GM21786 (cell line): ENCODE measurements at regions not wholly inside any gene's neighbourhood (a gene's known extent, or its start where the extent isn't known, plus 50 kb on each side); places are given as distances from the start of the nearest gene placed in this dataset.

Source experiments
- ATAC-seq: cut with Tn5 transposase; IDR thresholded peaks from one replicate; pipeline ENCODE4 v1.9.1; 2021; ENCODE audit not compliant: unreplicated experiment

DNA sequence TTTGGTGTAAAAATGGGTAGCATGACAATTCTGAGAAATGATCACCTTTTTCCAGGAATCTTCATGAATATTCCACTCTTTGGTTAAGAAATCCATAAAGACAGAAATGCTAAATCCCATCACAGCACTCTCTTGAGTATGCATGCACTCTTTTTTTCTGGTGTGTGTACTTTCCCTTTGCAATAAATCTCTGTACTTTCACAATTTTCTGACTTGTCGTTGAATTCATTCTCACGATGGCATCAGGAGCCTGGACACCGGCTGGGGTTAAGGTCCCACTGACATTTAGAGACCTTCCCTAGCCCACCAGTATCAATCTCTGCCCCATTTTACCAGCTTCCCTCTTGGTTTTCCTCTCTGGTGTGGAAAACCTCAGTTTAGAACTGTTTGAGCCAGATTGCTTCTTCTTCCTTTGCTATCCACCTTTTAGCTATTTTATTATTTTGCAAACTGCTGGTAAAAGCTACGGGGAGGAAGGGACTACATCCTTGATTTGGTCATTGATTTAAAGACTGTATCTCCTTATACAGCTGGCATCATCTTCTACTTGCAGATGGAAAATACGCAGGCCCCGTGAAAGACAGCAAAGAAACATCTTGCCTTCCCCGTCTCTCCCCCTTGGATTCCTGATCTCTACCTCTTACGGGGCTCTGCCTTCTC is 59.9 kb upstream of the ZFR start:
- no peak for ATAC-seq

DNA sequence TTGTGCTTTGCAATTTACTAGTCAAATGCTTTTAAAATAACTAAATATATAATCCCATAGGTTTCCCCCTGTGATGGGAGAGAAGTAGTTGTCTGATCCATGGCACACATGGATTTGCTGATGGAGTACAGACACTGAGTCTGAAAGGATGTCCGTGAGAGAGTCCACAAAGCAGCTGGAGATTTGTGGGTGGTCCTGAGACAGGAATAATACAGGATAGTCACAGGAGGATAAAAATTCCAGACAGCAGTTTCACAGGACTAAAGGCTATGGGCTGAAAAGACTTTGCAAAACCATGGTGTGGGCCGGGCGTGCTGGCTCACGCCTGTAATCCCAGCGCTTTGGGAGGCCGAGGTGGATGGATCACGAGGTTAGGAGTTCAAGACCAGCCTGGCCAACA is 58.7 kb upstream of the ZFR start:
- no peak for ATAC-seq

DNA sequence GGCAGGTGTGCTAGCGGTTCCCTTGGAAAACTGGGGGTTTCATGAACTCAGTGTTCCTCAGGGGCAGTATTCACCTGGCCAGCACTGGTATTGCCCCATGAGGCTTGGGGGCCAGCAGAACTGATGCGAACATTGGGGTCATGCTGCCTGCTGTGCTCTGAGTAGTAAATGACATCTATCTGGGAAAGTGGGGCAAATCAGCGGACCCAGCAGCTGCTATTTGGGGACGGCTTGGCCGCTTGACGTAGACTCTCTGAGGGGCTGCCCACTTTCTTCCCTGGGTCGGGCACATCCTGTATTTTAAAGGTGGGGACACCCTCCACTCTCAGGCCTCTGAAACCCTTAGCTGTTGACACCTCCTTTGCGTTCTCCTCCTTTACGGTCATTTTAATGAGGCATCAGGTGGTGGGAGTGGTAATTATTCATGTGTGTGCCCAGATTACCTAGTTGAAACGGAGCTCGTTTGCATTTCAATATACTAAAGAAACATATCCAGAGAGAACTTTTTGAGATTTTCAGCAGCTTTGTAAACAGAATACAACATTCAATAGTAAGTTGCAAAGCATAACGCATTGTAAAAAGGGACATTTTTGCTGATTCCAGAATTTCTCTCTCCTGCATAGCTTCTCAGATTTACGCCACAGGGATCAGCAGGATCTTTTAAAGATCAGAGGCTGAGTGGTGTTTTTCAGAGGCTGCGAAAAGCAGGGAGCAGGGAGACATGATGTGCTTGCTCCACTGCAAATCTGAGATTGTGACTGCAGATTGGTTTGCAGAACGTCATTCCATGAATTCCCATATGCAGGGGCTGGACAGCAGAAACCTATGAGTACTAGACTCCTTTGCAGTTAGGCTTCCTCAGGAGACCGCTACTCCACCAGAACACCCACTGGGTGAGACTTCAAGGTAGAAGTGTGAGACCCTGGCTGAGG is 56.8 kb upstream of the ZFR start:
- no peak for ATAC-seq

DNA sequence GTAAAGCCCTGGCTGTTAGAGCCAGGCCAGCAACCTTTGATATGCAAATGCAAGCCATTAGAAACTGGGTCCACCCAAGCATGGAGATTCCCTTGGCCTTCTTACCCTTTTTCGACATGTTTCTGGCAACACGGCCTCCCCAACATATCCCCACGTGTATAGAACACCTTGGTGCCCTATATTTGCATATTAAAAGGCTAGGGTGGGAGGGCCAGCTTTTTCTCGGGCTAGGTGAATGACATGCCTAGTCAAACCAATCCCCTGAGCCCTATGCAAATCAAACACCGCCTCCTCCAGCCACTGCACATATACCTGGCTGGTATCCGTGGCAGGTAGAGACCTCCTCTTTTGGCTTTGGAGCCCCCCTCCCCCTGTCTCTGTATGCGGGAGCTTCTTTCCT is 55.6 kb upstream of the ZFR start:
- no peak for ATAC-seq

DNA sequence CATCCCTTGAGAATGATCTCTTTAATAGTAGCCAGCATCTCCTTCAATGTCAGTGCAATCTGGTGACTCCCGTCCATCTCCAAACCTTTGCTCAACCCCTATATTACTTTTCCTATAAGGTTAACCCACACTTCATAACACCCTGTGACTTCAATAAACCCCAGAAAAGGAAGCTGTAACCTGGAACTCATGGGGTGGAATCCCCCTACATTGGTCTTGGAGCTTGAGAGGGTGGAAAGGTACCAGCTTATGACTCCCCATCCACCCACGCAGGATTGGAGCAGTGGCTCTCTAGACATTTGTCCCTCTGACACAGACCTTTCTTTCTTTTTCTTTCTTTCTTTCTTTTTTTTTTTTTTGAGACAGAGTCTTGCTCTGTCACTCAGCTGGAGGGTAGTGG is 54.7 kb upstream of the ZFR start:
- no peak for ATAC-seq

DNA sequence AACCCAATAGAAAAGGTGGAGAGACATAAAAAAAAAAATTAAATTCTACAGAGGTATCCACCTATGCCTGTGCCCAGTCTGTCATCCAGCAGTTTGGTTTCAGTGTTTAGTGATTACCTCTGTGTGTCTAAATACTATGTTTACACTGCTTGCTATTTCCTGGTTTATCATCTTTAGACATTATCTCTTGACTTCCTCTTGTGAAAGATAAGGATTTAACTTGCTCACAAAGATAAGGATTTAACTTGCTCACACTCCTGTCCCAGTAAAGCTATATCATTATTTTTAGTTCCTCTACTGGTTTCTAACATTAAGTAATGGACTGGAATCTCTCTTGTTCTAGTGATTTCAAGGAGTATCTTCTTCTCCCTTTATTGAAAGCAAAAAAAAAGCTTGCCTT is 53.9 kb upstream of the ZFR start:
- no peak for ATAC-seq

- ATAC-seq, result no peak
Measured at GRCh38 chr5:32496104-32496503, 51.6 kb upstream of the ZFR start.

GRCh38 chr5:32494827-32495226 is 50.3 kb upstream of the ZFR start:
- ATAC-seq, result no peak
